ENCODE measurements at regions not wholly inside any gene's neighbourhood (a gene's known extent, or its start where the extent isn't known, plus 50 kb on each side); places are given as distances from the start of the nearest gene placed in this dataset.

GRCh38 chr11:27574342-27574741 is 67.8 kb upstream of the LIN7C start:
- peaks cover 2 to 6% of the 10 kb centered on the region in 2 experiments for H3K4me1 ChIP-seq (ENCODE audit: control insufficient read depth in 1 of 2, insufficient read depth in 2 of 2, low read length in 2 of 2)
- H3K18ac ChIP-seq (ENCODE audit: low read length), result no peak overlapping the region
- H3K4me2 ChIP-seq (ENCODE audit: low read length), result no peak overlapping the region
- H4K91ac ChIP-seq (ENCODE audit: low read depth, low read length), result no peak overlapping the region
- H3K79me1 ChIP-seq (ENCODE audit: low read length), result no peaks in the 10 kb centered on the region
- no peak for DNase-seq
- no peaks in the 10 kb centered on the region for H3K27me3 ChIP-seq (ENCODE audit: insufficient read depth, low read length)
- H3K14ac ChIP-seq (ENCODE audit: low read length), result no peak overlapping the region
- no peaks in the 10 kb centered on the region for H3K9me3 ChIP-seq (ENCODE audit: insufficient read depth, low read depth, low read length)
- H3K4ac ChIP-seq (ENCODE audit: low read depth, low read length), result no peak overlapping the region
- H2BK12ac ChIP-seq (ENCODE audit: low read length), result no peak overlapping the region
- H3K36me3 ChIP-seq (ENCODE audit: control insufficient read depth in 1 of 2, insufficient read depth in 2 of 2, low read length in 2 of 2), result no peaks in the 10 kb centered on the region
- H3K4me3 ChIP-seq (ENCODE audit: low read depth, low read length), result no peak overlapping the region
- no peak overlapping the region for H4K8ac ChIP-seq (ENCODE audit: low read depth, low read length)
- no peak overlapping the region for H3K27ac ChIP-seq (ENCODE audit: low read depth, low read length)
- H2AK5ac ChIP-seq (ENCODE audit: low read length), result no peak overlapping the region
- H3K9ac ChIP-seq (ENCODE audit: low read length), result no peak overlapping the region
- H2AFZ ChIP-seq (ENCODE audit: insufficient read depth, low read length, poor library complexity), result no peak overlapping the region
- no peak overlapping the region for H3K23ac ChIP-seq (ENCODE audit: low read length)
- H3K79me2 ChIP-seq (ENCODE audit: control insufficient read depth, insufficient read depth, low read length, poor library complexity), result peaks cover 2% of the 10 kb centered on the region
- no peak overlapping the region for H2BK120ac ChIP-seq (ENCODE audit: insufficient read depth, low read length, poor library complexity)
- no peak overlapping the region for H2BK5ac ChIP-seq (ENCODE audit: low read depth, low read length, poor library complexity)
- no CpG with 5 or more reads among the region's 3 CpGs for WGBS (ENCODE audit: extremely low coverage, insufficient coverage, insufficient read length)
- H4K12ac ChIP-seq (ENCODE audit: low read depth, low read length), result no peak overlapping the region

GRCh38 chr11:27573024-27573423 is 66.5 kb upstream of the LIN7C start:
- H3K9ac ChIP-seq (ENCODE audit: low read length), result no peak overlapping the region
- no peak overlapping the region for H3K18ac ChIP-seq (ENCODE audit: low read length)
- no peak overlapping the region for H3K4ac ChIP-seq (ENCODE audit: low read depth, low read length)
- no peak overlapping the region for H4K12ac ChIP-seq (ENCODE audit: low read depth, low read length)
- no peak overlapping the region for H3K4me2 ChIP-seq (ENCODE audit: low read length)
- H3K9me3 ChIP-seq (ENCODE audit: insufficient read depth, low read depth, low read length), result no peaks in the 10 kb centered on the region
- H3K36me3 ChIP-seq (ENCODE audit: control insufficient read depth in 1 of 2, insufficient read depth in 2 of 2, low read length in 2 of 2), result no peaks in the 10 kb centered on the region
- H3K27ac ChIP-seq (ENCODE audit: low read depth, low read length), result no peak overlapping the region
- H3K14ac ChIP-seq (ENCODE audit: low read length), result no peak overlapping the region
- no peaks in the 10 kb centered on the region for H3K27me3 ChIP-seq (ENCODE audit: insufficient read depth, low read length)
- H2AFZ ChIP-seq (ENCODE audit: insufficient read depth, low read length, poor library complexity), result no peak overlapping the region
- peak in 1 of 2 donors; percentile 35 for DNase-seq
- H2BK12ac ChIP-seq (ENCODE audit: low read length), result no peak overlapping the region
- H3K79me1 ChIP-seq (ENCODE audit: low read length), result no peaks in the 10 kb centered on the region
- H3K4me3 ChIP-seq (ENCODE audit: low read depth, low read length), result no peak overlapping the region
- no peak overlapping the region for H2BK5ac ChIP-seq (ENCODE audit: low read depth, low read length, poor library complexity)
- no peak overlapping the region for H2AK5ac ChIP-seq (ENCODE audit: low read length)
- no peak overlapping the region for H2BK120ac ChIP-seq (ENCODE audit: insufficient read depth, low read length, poor library complexity)
- no peak overlapping the region for H3K23ac ChIP-seq (ENCODE audit: low read length)
- peaks cover 2 to 6% of the 10 kb centered on the region in 2 experiments for H3K4me1 ChIP-seq (ENCODE audit: control insufficient read depth in 1 of 2, insufficient read depth in 2 of 2, low read length in 2 of 2)
- H3K79me2 ChIP-seq (ENCODE audit: control insufficient read depth, insufficient read depth, low read length, poor library complexity), result peaks cover 2% of the 10 kb centered on the region
- H4K91ac ChIP-seq (ENCODE audit: low read depth, low read length), result no peak overlapping the region
- H4K8ac ChIP-seq (ENCODE audit: low read depth, low read length), result no peak overlapping the region

- H3K4ac ChIP-seq (ENCODE audit: low read depth, low read length), result no peak overlapping the region
- no peaks in the 10 kb centered on the region for H3K9me3 ChIP-seq (ENCODE audit: insufficient read depth, low read depth, low read length)
- no peak overlapping the region for H2AK5ac ChIP-seq (ENCODE audit: low read length)
- H3K23ac ChIP-seq (ENCODE audit: low read length), result no peak overlapping the region
- H2BK120ac ChIP-seq (ENCODE audit: insufficient read depth, low read length, poor library complexity), result no peak overlapping the region
- no peaks in the 10 kb centered on the region for H3K79me1 ChIP-seq (ENCODE audit: low read length)
- peak; percentile 40 to 41 for DNase-seq
- H3K9ac ChIP-seq (ENCODE audit: low read length), result no peak overlapping the region
- no peak overlapping the region for H3K4me2 ChIP-seq (ENCODE audit: low read length)
- H2BK12ac ChIP-seq (ENCODE audit: low read length), result no peak overlapping the region
- no peak overlapping the region for H2BK5ac ChIP-seq (ENCODE audit: low read depth, low read length, poor library complexity)
- H3K79me2 ChIP-seq (ENCODE audit: control insufficient read depth, insufficient read depth, low read length, poor library complexity), result peaks cover 2% of the 10 kb centered on the region
- H3K4me3 ChIP-seq (ENCODE audit: low read depth, low read length), result no peak overlapping the region
- H3K27me3 ChIP-seq (ENCODE audit: insufficient read depth, low read length), result no peaks in the 10 kb centered on the region
- H4K12ac ChIP-seq (ENCODE audit: low read depth, low read length), result no peak overlapping the region
- no peak overlapping the region for H3K27ac ChIP-seq (ENCODE audit: low read depth, low read length)
- H4K8ac ChIP-seq (ENCODE audit: low read depth, low read length), result no peak overlapping the region
- WGBS (ENCODE audit: extremely low coverage, insufficient coverage, insufficient read length), result no CpG with 5 or more reads among the region's 5 CpGs
- H2AFZ ChIP-seq (ENCODE audit: insufficient read depth, low read length, poor library complexity), result no peak overlapping the region
- no peak overlapping the region for H3K18ac ChIP-seq (ENCODE audit: low read length)
- no peak overlapping the region for H3K14ac ChIP-seq (ENCODE audit: low read length)
- H4K91ac ChIP-seq (ENCODE audit: low read depth, low read length), result no peak overlapping the region
- peaks cover 2 to 6% of the 10 kb centered on the region in 2 experiments for H3K4me1 ChIP-seq (ENCODE audit: control insufficient read depth in 1 of 2, insufficient read depth in 2 of 2, low read length in 2 of 2)
- H3K36me3 ChIP-seq (ENCODE audit: control insufficient read depth in 1 of 2, insufficient read depth in 2 of 2, low read length in 2 of 2), result no peaks in the 10 kb centered on the region
Observed at GRCh38 chr11:27571154-27571810, 64.7 kb upstream of the LIN7C start.

- H4K8ac ChIP-seq (ENCODE audit: low read depth, low read length), result no peak overlapping the region
- H3K36me3 ChIP-seq (ENCODE audit: control insufficient read depth in 1 of 2, insufficient read depth in 2 of 2, low read length in 2 of 2), result no peaks in the 10 kb centered on the region
- no peak overlapping the region for H2BK12ac ChIP-seq (ENCODE audit: low read length)
- no peak overlapping the region for H4K91ac ChIP-seq (ENCODE audit: low read depth, low read length)
- no peak overlapping the region for H3K27ac ChIP-seq (ENCODE audit: low read depth, low read length)
- H2AK5ac ChIP-seq (ENCODE audit: low read length), result no peak overlapping the region
- H4K12ac ChIP-seq (ENCODE audit: low read depth, low read length), result no peak overlapping the region
- H3K9ac ChIP-seq (ENCODE audit: low read length), result no peak overlapping the region
- H3K4me3 ChIP-seq (ENCODE audit: low read depth, low read length), result no peak overlapping the region
- no CpG with 5 or more reads among the region's 1 CpG for WGBS (ENCODE audit: extremely low coverage, insufficient coverage, insufficient read length)
- no peak overlapping the region for H3K18ac ChIP-seq (ENCODE audit: low read length)
- H3K4me1 ChIP-seq (ENCODE audit: control insufficient read depth in 1 of 2, insufficient read depth in 2 of 2, low read length in 2 of 2), result peaks cover 2 to 6% of the 10 kb centered on the region in 2 experiments
- H3K4ac ChIP-seq (ENCODE audit: low read depth, low read length), result no peak overlapping the region
- H2AFZ ChIP-seq (ENCODE audit: insufficient read depth, low read length, poor library complexity), result no peak overlapping the region
- no peaks in the 10 kb centered on the region for H3K79me1 ChIP-seq (ENCODE audit: low read length)
- H3K4me2 ChIP-seq (ENCODE audit: low read length), result no peak overlapping the region
- no peak for DNase-seq
- H2BK120ac ChIP-seq (ENCODE audit: insufficient read depth, low read length, poor library complexity), result no peak overlapping the region
- peaks cover 2% of the 10 kb centered on the region for H3K79me2 ChIP-seq (ENCODE audit: control insufficient read depth, insufficient read depth, low read length, poor library complexity)
- H3K9me3 ChIP-seq (ENCODE audit: insufficient read depth, low read depth, low read length), result no peaks in the 10 kb centered on the region
- no peak overlapping the region for H3K23ac ChIP-seq (ENCODE audit: low read length)
- H3K14ac ChIP-seq (ENCODE audit: low read length), result no peak overlapping the region
- no peaks in the 10 kb centered on the region for H3K27me3 ChIP-seq (ENCODE audit: insufficient read depth, low read length)
- H2BK5ac ChIP-seq (ENCODE audit: low read depth, low read length, poor library complexity), result no peak overlapping the region
Observed at GRCh38 chr11:27570542-27570941, 64.0 kb upstream of the LIN7C start.

Measured in trophoblast cell (in vitro differentiated cells and primary cell).